ENCODE measurements at regions not wholly inside any gene's neighbourhood (a gene's known extent, or its start where the extent isn't known, plus 50 kb on each side); places are given as distances from the start of the nearest gene placed in this dataset.

GRCh38 chr3:74363346-74363745 is 251.1 kb downstream of the CNTN3 start:
- no peak for TF ChIP-seq EGR1 (IDR thresholded peaks at IDR 0.05)
- TF ChIP-seq USF1 (IDR thresholded peaks at IDR 0.05), result no peak
- no peak for TF ChIP-seq TAF1 (IDR thresholded peaks at IDR 0.05; ENCODE audit: low read depth)
- TF ChIP-seq CEBPB (IDR thresholded peaks at IDR 0.05), result no peak
- TF ChIP-seq EP300 (IDR thresholded peaks at IDR 0.05; ENCODE audit: borderline replicate concordance), result no peak
- TF ChIP-seq YY1 (IDR thresholded peaks at IDR 0.05; ENCODE audit: low read depth), result no peak
- TF ChIP-seq REST (IDR thresholded peaks at IDR 0.05; ENCODE audit: low read depth), result no peak
- no peak for TF ChIP-seq FOXM1 (IDR thresholded peaks at IDR 0.05; ENCODE audit: borderline replicate concordance, low read depth)
- TF ChIP-seq RAD21 (IDR thresholded peaks at IDR 0.05; ENCODE audit: low read depth), result no peak
- no peak for TF ChIP-seq TCF12 (IDR thresholded peaks at IDR 0.05; ENCODE audit: low read depth)
- no peak for TF ChIP-seq MAX (IDR thresholded peaks at IDR 0.05)
- TF ChIP-seq TEAD4 (IDR thresholded peaks at IDR 0.05), result no peak
- no peak for TF ChIP-seq NFIC (IDR thresholded peaks at IDR 0.05)

All from Ishikawa (cell line).